ENCODE measurements at regions not wholly inside any gene's neighbourhood (a gene's known extent, or its start where the extent isn't known, plus 50 kb on each side); places are given as distances from the start of the nearest gene placed in this dataset.

- H2AFZ ChIP-seq (ENCODE audit: low read depth, low read length), result no peak overlapping the region
- H4K20me1 ChIP-seq (replicated peaks; ENCODE audit: control insufficient read depth, extremely low read depth, insufficient read depth, low read length), result no peaks in the 10 kb centered on the region
- H3K27me3 ChIP-seq (ENCODE audit: control insufficient read depth in 2 of 2, insufficient read depth in 2 of 2, low read length in 2 of 2), result no peaks in the 10 kb centered on the region
- FAIRE-seq, result no peak
- no peak overlapping the region for H3K4me2 ChIP-seq (ENCODE audit: insufficient read depth, low read length)
- CTCF ChIA-PET, result interaction anchor here (0.7 kb wide), 1 partner anchor 8 kb away, joined by 4 read pairs; no protein-coding TSS in a partner anchor
- no peak for DNase-seq (ENCODE audit: low read depth, low spot score)
- H3K27ac ChIP-seq (ENCODE audit: insufficient read depth, low read depth, low read length), result no peak overlapping the region
- H3K36me3 ChIP-seq (ENCODE audit: control insufficient read depth in 2 of 2, extremely low read depth in 1 of 2, insufficient read depth in 2 of 2, low read length in 2 of 2), result no peaks in the 10 kb centered on the region
- H3K4me1 ChIP-seq (ENCODE audit: control insufficient read depth, extremely low read depth, insufficient read depth, low read length), result no peaks in the 10 kb centered on the region
- dilution Hi-C loops (cut with MboI; ENCODE audit: extremely low pct_ligation_motif_present, low sequenced_read_pairs), result no loop called here
- H3K9me3 ChIP-seq (replicated peaks; ENCODE audit: control insufficient read depth, insufficient read depth, low read length), result no peaks in the 10 kb centered on the region
- no TSS peak for BruUV-seq (replicated peaks)
- H3K79me2 ChIP-seq (ENCODE audit: control insufficient read depth, insufficient read depth, low read length), result no peaks in the 10 kb centered on the region
- H3K4me3 ChIP-seq (replicated peaks in 1 of 3; ENCODE audit: insufficient read depth in 1 of 3, low read depth in 1 of 3, low read length in 3 of 3), result no peak overlapping the region
- TF ChIP-seq GATA2 (IDR thresholded peaks at IDR 0.05; ENCODE audit: insufficient read depth, insufficient read length, low read depth, low read length) (no peak), CTCF (IDR thresholded peaks at IDR 0.05; ENCODE audit: extremely low read depth in 1 of 2, insufficient read depth in 1 of 2, low read depth in 1 of 2, low read length in 2 of 2) (no peak), POLR2AphosphoS5 (IDR thresholded peaks at IDR 0.05; ENCODE audit: insufficient read depth, low read depth, low read length) (no peak), FOS (IDR thresholded peaks at IDR 0.05; ENCODE audit: borderline replicate concordance, insufficient read depth, low read length) (no peak), POLR2A (IDR thresholded peaks at IDR 0.05; ENCODE audit: low read depth, low read length) (no peak), MAX (IDR thresholded peaks at IDR 0.05; ENCODE audit: insufficient read depth, insufficient read length) (no peak), JUN (IDR thresholded peaks at IDR 0.05; ENCODE audit: borderline replicate concordance, insufficient read depth, insufficient read length, low read depth) (no peak), MYC (IDR thresholded peaks at IDR 0.05; ENCODE audit: low read depth, low read length) (no peak), EZH2 (IDR thresholded peaks at IDR 0.05; ENCODE audit: borderline replicate concordance, low read depth, low read length, severe bottlenecking) (no peak)
- intact Hi-C loops (cut with micrococcal nuclease), result no loop called here
- POLR2A ChIA-PET, result no interaction called here
- H3K9ac ChIP-seq (replicated peaks; ENCODE audit: extremely low read depth, insufficient read depth, low read length), result no peak overlapping the region
- H3K9me1 ChIP-seq (replicated peaks; ENCODE audit: control insufficient read depth, extremely low read depth, insufficient read depth, low read length), result no peaks in the 10 kb centered on the region
Observed at GRCh38 chr2:150762571-150762970, 275.1 kb upstream of the RND3 start.

All from endothelial cell of umbilical vein (primary cell).